Peyer's patch (tissue), 4 donors: ENCODE measurements at regions not wholly inside any gene's neighbourhood (a gene's known extent, or its start where the extent isn't known, plus 50 kb on each side); places are given as distances from the start of the nearest gene placed in this dataset.

ENCODE experiments used
- CTCF ChIP-seq, 6 experiments: fragments of 450-650 bp in 4 of 6; fragments of 200-600 bp in 2 of 6; sonication (generic) in 1 of 6; IDR thresholded peaks; one replicate each; pipeline ENCODE4 v1.5.1; 2017 to 2019; ENCODE audit warnings: antibody characterized with exemption in 6 of 6, mild to moderate bottlenecking in 3 of 6, moderate library complexity in 1 of 6
- POLR2A ChIP-seq, 2 donors: fragments of 450-650 bp; IDR thresholded peaks; one replicate each; pipeline ENCODE4 v1.5.1; 2017; ENCODE audit warnings: antibody characterized with exemption in 2 of 2, mild to moderate bottlenecking in 2 of 2, moderate library complexity in 2 of 2

- TF ChIP-seq CTCF (IDR thresholded peaks at IDR 0.05): no peak
- TF ChIP-seq POLR2A (IDR thresholded peaks at IDR 0.05): no peak
Observed at GRCh38 chrX:11995146-11995545, 143.1 kb upstream of the FRMPD4 start.
